ENCODE measurements at regions not wholly inside any gene's neighbourhood (a gene's known extent, or its start where the extent isn't known, plus 50 kb on each side); places are given as distances from the start of the nearest gene placed in this dataset.
A peak's percentile ranks its signal among the peaks of the same experiment; 100 is the strongest.
"Not testable (repeated sequence)": the region's sequence is repeated elsewhere in the genome, so short reads cannot be mapped to it uniquely, and the experiment has no call there.

DNA sequence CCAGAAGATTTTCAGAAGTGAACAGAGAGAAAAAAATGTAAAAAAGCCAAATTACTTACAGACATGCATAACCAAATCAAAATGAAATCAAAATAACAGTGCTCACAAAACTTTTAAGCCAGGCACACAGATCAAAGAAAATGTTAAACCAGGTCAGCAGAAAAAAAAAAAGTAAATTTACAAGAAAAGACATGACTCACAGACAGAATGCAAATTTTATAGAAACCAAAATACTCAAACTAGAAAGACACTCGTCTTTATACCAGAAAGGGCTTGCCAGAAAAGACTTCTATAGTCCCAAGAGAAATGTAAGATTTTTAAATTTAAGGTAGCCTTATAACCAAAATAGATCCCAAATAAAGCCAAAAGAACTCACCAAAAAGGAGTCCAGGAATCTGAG, 86.5 kb upstream of the COG2 start:
- no peak for DNase-seq

GRCh38 chr1:230552880-230553279, 89.4 kb upstream of the COG2 start:
- no peak for DNase-seq

GRCh38 chr1:230550945-230551344, 91.3 kb upstream of the COG2 start:
- DNase-seq: not testable (repeated sequence)

DNA sequence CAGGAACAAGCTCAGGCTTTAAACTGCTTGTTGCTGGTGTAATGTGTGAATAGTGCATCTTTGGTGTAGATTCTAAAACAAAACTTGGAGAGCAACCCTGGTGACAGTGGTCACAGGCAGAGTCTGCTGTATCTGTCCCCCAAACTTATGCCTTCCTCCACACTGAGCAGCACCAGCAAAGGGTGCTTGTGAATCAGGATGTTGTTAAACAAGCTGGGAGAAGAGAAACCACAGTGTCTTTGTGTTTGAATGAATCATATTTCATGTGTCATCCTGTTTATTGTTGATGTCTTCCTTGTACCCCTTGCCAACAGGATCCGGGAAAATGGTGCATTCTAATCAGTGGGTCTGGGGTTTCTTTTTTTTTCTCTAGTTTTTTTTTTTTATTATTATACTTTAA, 91.9 kb upstream of the COG2 start:
- DNase-seq: no peak

DNA sequence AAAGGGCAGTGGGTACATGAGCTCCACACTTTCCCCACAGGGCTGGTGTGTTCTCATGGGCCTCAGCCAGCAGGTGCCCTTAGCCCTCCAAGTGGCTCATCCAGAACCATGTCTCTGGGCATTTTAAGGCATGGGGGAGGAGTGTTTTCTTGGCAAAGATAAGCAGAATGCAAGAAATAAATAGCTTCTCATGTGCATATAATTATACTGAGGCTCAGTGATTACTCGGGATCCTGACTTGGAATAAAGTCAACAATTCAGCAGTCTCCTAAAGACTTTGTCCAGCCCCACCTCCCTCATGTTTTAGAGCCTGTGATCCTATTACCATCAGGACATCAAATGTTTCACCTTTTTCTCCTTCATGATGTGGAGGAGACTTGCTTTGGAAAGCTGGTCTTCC, 92.7 kb upstream of the COG2 start:
- DNase-seq: no peak

- DNase-seq: no peak
Observed at GRCh38 chr1:230548997-230549396, 93.3 kb upstream of the COG2 start.

DNA sequence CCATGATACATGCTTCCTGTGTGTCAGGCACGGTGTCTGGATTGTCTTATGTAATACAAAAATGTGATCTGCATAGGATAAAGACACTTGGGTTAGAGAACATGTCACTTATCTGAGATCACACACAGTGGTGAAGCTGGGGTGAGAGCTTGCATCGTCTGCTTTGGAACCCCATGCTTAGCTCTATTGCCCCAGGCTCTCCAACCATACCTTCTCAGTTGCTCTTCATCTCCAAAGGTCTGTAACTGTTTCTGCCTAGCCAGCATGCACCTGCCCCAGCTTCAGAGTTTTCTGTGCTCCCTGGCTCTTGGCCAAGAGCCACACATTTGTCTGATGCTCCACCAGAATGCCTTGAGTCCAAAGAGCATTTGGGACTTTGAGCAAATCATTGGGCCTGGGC, 93.9 kb upstream of the COG2 start:
- no peak for DNase-seq

GRCh38 chr1:230545181-230545580, 97.1 kb upstream of the COG2 start:
- DNase-seq: no peak

DNA sequence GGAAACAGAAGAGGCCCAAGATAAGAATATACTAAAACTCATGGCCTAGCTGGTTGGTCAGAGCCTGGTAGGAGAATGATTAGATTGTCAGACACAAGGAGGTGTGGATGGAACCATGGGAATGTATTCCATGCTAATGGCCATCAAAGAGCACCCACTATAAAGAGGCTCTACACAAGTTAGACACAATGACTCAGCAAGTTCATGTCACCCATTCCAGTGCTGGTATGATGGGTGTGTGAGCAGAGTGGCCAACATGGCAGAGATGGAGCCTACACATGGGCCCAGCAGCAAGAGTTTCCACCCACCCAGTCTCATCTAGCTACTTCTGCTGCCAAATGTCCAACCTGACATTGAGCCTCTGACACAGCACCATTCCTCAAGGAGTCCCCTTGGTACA, 97.5 kb upstream of the COG2 start:
- no peak for DNase-seq

- no peak for DNase-seq
Observed at GRCh38 chr1:230543085-230543484, 99.2 kb upstream of the COG2 start.

GRCh38 chr1:230542681-230543080, 99.6 kb upstream of the COG2 start:
- no peak for DNase-seq

DNA sequence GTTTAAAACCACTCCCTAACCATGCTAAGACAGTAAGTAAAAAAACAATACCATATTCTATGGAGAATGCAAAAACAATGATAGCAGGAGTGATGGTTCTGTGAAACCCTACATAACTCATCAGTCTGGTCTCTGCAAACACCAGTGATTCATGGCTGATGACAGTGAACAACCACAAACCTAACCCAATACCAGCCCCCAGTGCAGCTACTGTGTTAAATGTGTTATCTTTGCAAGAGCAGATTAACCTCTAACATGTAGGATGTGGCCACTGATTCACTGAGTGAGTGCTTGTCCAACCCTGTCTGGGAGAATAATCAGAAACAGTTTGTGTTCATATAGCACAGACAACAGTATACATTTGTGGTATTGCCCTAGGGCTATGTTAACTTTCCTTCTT, 100.2 kb upstream of the COG2 start:
- DNase-seq: no peak

DNA sequence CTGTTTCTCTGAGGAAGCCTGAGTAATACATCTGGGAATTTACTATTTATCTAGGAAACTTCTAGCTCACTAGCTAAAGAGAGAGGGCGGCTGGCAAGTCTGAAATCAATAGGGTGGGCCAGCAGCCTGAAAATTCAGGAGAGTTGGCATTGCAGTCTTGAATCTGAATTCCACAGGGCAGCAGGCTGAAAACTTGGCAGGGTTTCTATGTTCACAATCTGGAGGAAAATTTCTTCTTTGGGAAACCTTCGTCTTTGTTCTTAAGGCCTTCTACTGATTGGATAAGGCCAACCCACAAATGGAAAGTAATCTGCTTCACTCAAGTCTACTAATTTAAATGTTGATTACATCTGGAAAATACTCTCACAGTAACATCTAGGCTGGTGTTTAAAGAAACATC, 101.0 kb upstream of the COG2 start:
- DNase-seq: no peak

GRCh38 chr1:230540421-230541155, 101.7 kb upstream of the COG2 start:
- DNase-seq: no peak

GRCh38 chr1:230537456-230537855, 104.8 kb upstream of the COG2 start:
- no peak for DNase-seq

- DNase-seq: peak in 1 of 14 donors; percentile 63
Observed at GRCh38 chr1:230536641-230537155, 105.6 kb upstream of the COG2 start.

- no peak for DNase-seq
Observed at GRCh38 chr1:230534224-230534623, 108.1 kb upstream of the COG2 start.

DNA sequence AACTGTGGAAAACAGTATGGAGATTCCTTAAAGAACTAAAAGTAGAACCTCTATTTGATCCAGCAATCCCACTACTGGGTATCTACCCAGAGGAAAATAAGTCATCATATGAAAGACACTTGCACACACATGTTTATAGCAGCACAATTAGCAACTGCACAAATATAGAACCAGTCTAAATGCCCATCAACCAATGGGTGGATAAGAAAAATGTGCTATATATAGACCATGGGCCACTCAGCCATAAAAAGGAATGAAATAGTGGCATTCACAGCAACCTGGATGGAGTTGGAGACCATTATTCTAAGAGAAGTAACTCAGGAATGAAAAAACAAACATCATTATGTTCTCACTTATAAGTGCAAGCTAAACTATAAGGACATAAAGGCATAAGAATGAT, 105.0 kb upstream of the PGBD5 start:
- no peak for DNase-seq

- DNase-seq: no peak
Observed at GRCh38 chr1:230519246-230519645, 93.1 kb upstream of the PGBD5 start.

- no peak for DNase-seq
Observed at GRCh38 chr1:230518511-230518910, 92.4 kb upstream of the PGBD5 start.

DNA sequence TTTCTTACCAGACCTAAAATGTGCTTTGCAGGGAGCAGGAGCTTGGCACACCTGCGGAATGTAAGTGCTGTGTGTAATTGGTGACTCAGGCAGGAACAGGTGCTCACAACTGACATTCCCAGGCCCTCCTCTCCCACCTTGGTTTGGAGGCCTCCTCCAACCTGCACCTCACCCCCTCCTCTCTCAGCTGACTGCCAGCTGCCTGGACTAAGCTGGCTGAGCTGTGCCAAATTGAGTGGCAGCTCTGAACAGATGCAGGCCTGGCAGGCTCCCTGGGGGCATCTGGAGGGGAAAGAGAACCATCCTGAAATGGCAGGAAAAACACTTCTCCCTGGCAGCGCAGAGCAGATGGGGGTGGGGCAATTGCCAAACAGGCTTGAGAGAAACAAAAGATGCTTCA, 91.7 kb upstream of the PGBD5 start:
- no peak for DNase-seq

DNA sequence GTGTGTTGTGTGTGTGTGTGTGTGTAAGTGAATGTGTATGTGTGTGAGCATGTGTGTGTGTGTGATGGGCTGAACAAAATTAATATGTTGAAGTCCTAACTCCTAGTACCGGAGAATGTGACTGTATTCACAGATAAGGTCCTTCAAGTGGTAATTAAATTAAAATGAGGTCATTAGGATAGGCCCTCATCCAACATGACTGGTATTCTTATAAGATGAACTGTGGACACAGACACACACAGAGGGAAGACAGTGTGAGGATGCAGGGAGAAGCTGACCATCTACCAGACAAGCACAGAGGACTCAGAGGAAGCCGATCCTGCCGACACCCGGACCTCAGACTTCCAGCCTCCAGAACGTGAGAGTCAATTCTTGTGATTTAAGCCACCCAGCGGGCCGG, 91.2 kb upstream of the PGBD5 start:
- no peak for DNase-seq

GRCh38 chr1:230516889-230517288, 90.8 kb upstream of the PGBD5 start:
- no peak for DNase-seq

GRCh38 chr1:230515451-230516145, 89.5 kb upstream of the PGBD5 start:
- no peak for DNase-seq
